Rectal smooth muscle tissue (tissue), 1 donor: ENCODE measurements at regions not wholly inside any gene's neighbourhood (a gene's known extent, or its start where the extent isn't known, plus 50 kb on each side); places are given as distances from the start of the nearest gene placed in this dataset.

ENCODE experiments used
- H3K27ac ChIP-seq: one replicate; pipeline ENCODE4 v1.7.0; 2013; ENCODE audit warnings: low read depth, low read length, inconsistent platforms
- H3K27me3 ChIP-seq: one replicate; pipeline ENCODE4 v1.7.0; 2013; ENCODE audit warnings: low read length; ENCODE audit not compliant: control insufficient read depth, insufficient read depth
- H3K36me3 ChIP-seq: one replicate; pipeline ENCODE4 v1.7.0; 2013; ENCODE audit warnings: low read length; ENCODE audit not compliant: control insufficient read depth, insufficient read depth
- H3K4me1 ChIP-seq: one replicate; pipeline ENCODE4 v1.7.0; 2013; ENCODE audit warnings: low read length; ENCODE audit not compliant: control insufficient read depth, insufficient read depth
- H3K4me3 ChIP-seq: one replicate; pipeline ENCODE4 v1.7.0; 2013; ENCODE audit warnings: low read length
- H3K9ac ChIP-seq: one replicate; pipeline ENCODE4 v1.7.0; 2013; ENCODE audit warnings: low read length

GRCh38 chr6:147053311-147053921 lies 150.8 kb upstream of the STXBP5 start:
- Histone ChIP-seq H3K36me3 (no peaks in the 10 kb centered on the region), H3K9ac (no peak overlapping the region), H3K27ac (no peak overlapping the region), H3K4me3 (no peak overlapping the region), H3K4me1 (no peaks in the 10 kb centered on the region), H3K27me3 (no peaks in the 10 kb centered on the region)

GRCh38 chr6:147054158-147054557 lies 150.1 kb upstream of the STXBP5 start:
- Histone ChIP-seq H3K27me3 (no peaks in the 10 kb centered on the region), H3K4me1 (no peaks in the 10 kb centered on the region), H3K9ac (no peak overlapping the region), H3K27ac (no peak overlapping the region), H3K4me3 (no peak overlapping the region), H3K36me3 (no peaks in the 10 kb centered on the region)

- no peaks in the 10 kb centered on the region for H3K27me3 ChIP-seq
- H3K36me3 ChIP-seq = no peaks in the 10 kb centered on the region
- no peak overlapping the region for H3K4me3 ChIP-seq
- no peak overlapping the region for H3K27ac ChIP-seq
- H3K4me1 ChIP-seq = no peaks in the 10 kb centered on the region
- no peak overlapping the region for H3K9ac ChIP-seq
These were observed 149.3 kb upstream of the STXBP5 start for GRCh38 chr6:147054871-147055270.

GRCh38 chr6:147055821-147056392 lies 148.3 kb upstream of the STXBP5 start:
- Histone ChIP-seq H3K4me3 (no peak overlapping the region), H3K27me3 (no peaks in the 10 kb centered on the region), H3K4me1 (no peaks in the 10 kb centered on the region), H3K9ac (no peak overlapping the region), H3K36me3 (no peaks in the 10 kb centered on the region), H3K27ac (no peak overlapping the region)

- H3K36me3 ChIP-seq = no peaks in the 10 kb centered on the region
- H3K4me1 ChIP-seq = no peaks in the 10 kb centered on the region
- H3K4me3 ChIP-seq = no peak overlapping the region
- no peaks in the 10 kb centered on the region for H3K27me3 ChIP-seq
- H3K9ac ChIP-seq = no peak overlapping the region
- H3K27ac ChIP-seq = no peak overlapping the region
These were observed 147.0 kb upstream of the STXBP5 start for GRCh38 chr6:147057188-147057587.

- H3K4me1 ChIP-seq = no peaks in the 10 kb centered on the region
- H3K9ac ChIP-seq = no peak overlapping the region
- H3K27me3 ChIP-seq = no peaks in the 10 kb centered on the region
- H3K27ac ChIP-seq = no peak overlapping the region
- no peak overlapping the region for H3K4me3 ChIP-seq
- H3K36me3 ChIP-seq = no peaks in the 10 kb centered on the region
These were observed 146.4 kb upstream of the STXBP5 start for GRCh38 chr6:147057705-147058342.

GRCh38 chr6:147058786-147059385 lies 145.3 kb upstream of the STXBP5 start:
- Histone ChIP-seq H3K4me3 (no peak overlapping the region), H3K9ac (no peak overlapping the region), H3K36me3 (no peaks in the 10 kb centered on the region), H3K4me1 (no peaks in the 10 kb centered on the region), H3K27ac (no peak overlapping the region), H3K27me3 (no peaks in the 10 kb centered on the region)

GRCh38 chr6:147060636-147061035 lies 143.6 kb upstream of the STXBP5 start:
- Histone ChIP-seq H3K9ac (no peak overlapping the region), H3K36me3 (no peaks in the 10 kb centered on the region), H3K27me3 (no peaks in the 10 kb centered on the region), H3K27ac (no peak overlapping the region), H3K4me1 (no peaks in the 10 kb centered on the region), H3K4me3 (no peak overlapping the region)

GRCh38 chr6:147061252-147061651 lies 143.0 kb upstream of the STXBP5 start:
- no peak overlapping the region for H3K27ac ChIP-seq
- no peak overlapping the region for H3K4me3 ChIP-seq
- no peaks in the 10 kb centered on the region for H3K4me1 ChIP-seq
- no peaks in the 10 kb centered on the region for H3K36me3 ChIP-seq
- no peaks in the 10 kb centered on the region for H3K27me3 ChIP-seq
- no peak overlapping the region for H3K9ac ChIP-seq

- no peaks in the 10 kb centered on the region for H3K27me3 ChIP-seq
- H3K4me1 ChIP-seq = no peaks in the 10 kb centered on the region
- no peaks in the 10 kb centered on the region for H3K36me3 ChIP-seq
- no peak overlapping the region for H3K27ac ChIP-seq
- H3K9ac ChIP-seq = no peak overlapping the region
- no peak overlapping the region for H3K4me3 ChIP-seq
These were observed 140.7 kb upstream of the STXBP5 start for GRCh38 chr6:147063469-147064031.

GRCh38 chr6:147065786-147066185 lies 138.4 kb upstream of the STXBP5 start:
- Histone ChIP-seq H3K36me3 (no peaks in the 10 kb centered on the region), H3K4me1 (no peaks in the 10 kb centered on the region), H3K4me3 (no peak overlapping the region), H3K27ac (no peak overlapping the region), H3K27me3 (no peaks in the 10 kb centered on the region), H3K9ac (no peak overlapping the region)

GRCh38 chr6:147067184-147067583 lies 137.0 kb upstream of the STXBP5 start:
- Histone ChIP-seq H3K27me3 (no peaks in the 10 kb centered on the region), H3K9ac (no peak overlapping the region), H3K4me1 (no peaks in the 10 kb centered on the region), H3K27ac (no peak overlapping the region), H3K4me3 (no peak overlapping the region), H3K36me3 (no peaks in the 10 kb centered on the region)
